ENCODE measurements at regions not wholly inside any gene's neighbourhood (a gene's known extent, or its start where the extent isn't known, plus 50 kb on each side); places are given as distances from the start of the nearest gene placed in this dataset.

DNA sequence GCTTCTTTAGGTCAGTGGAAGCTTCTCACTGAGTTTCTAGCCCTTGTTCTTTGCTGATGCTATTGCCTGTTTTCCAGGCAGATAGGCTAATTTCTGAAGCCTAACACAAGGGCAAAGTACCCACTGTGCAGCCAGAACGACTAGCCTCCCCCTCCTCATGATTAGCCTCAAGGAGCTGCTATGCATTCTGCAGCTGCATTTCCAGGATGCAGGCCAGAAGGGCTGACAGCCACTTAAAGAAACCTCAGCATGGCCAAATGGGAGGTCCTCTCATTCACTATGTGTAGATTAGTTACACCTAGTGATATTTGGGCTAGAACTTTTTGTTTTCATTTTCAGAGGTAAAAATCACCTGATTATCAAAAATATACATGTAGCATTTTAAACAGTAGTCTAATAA is 216.0 kb downstream of the RAD51AP2 start:
- DNase-seq = no peak

DNA sequence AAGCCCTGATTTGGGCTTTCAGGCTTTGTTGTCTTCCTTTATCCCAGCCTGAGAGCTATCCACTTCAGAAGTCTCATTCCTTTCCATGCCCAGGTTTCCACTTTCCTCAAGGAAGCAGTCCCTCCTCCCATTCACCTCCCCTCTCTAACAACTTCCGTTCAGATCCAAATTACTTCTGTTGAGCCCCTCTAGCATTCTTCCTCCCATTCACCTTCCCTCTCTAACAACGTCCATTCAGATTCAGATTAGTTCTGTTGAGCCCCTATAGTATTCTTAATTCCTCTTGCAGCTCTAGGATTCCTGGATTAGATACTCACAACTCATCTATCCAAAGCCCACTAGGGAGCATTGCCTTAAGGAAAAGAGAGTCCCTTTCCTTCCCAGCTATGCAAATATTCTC is 216.8 kb downstream of the RAD51AP2 start:
- DNase-seq = no peak

DNA sequence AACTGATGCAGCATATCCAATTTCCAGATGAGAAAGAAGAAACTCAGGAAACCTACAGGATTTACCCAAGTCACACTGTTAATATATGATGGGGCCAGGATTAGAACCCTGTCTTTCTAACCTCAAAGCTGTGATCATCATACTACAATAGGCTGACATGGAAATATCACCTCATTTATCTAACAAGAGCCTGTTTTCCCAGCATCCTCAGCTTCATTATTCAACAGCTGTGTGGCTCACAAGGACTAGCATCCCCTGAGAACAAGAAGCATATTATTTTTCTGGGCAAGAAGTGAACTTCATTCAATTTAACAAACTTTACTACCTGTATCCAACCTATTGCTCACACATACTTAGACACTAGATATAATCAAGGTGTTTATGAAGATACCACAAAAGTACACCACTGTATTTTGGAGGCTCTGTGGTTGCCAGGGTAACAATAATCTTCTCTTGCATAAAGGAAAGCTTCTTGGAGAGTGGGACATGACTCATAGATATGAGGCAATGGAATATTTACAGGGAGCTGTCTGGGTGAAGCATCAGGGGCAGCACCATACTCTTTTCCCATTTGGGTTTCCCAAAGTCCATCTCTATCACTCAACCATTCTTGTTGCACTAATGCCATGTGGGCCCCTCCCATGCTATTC is 218.2 kb downstream of the RAD51AP2 start:
- no peak for DNase-seq

- DNase-seq = no peak
Observed at GRCh38 chr2:17298453-17298852, 219.8 kb downstream of the RAD51AP2 start.

- DNase-seq = no peak
Observed at GRCh38 chr2:17296686-17297085, 221.6 kb downstream of the RAD51AP2 start.

DNA sequence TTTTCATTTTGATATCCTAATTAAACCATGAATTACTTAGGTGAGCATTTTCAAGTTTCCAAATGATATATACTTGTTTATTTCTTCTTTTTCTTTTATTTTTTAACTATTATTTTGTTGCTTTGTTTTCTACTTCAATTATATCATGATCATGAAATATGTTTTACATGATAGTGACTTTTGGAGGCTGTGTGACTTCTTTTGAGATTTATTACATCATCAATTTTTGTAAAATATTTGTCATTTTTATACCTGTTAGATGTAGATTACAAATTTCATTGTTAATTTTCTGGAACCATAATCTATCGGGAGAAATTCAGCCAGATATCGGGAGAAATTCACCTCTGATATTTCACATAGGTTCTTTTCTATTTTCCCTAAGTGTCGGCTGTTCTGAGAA is 228.6 kb downstream of the RAD51AP2 start:
- no peak for DNase-seq

DNA sequence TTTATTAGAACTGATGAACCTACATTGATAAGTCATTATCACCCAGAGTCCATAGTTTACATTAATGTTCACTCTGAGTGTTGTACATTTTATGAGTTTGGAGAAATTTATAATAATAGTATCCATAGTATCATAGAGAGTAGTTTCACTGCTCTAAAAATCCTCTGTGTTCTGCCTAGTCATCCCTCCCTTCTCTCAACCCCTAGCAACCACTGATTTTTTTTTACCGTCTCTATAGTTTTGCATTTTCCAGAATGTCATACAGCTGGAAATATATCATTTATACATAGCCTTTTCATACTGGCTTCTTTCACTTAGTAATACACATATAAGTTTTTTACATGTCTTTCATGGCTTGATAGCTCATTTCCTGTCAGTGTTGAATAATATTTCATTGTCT is 231.1 kb downstream of the RAD51AP2 start:
- no peak for DNase-seq

DNA sequence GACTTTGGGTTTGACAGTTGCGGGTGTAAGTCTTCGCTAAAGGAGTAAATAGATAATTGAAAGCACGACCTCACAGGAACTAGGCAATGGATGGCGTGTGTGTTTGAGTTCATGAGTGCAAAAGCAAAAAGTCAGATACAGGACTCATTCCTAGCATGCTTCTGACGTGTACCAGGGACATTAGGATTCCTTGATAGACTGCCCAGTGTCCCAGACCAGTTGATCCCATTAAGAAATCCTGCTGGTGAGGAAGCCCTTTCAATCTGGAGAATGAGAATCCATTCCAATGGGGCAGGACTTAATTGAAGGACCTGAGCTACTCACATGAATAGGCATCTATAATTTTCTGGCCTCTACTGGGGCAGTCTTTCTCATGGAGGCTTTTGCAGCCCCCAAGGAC is 235.4 kb downstream of the RAD51AP2 start:
- DNase-seq = no peak

DNA sequence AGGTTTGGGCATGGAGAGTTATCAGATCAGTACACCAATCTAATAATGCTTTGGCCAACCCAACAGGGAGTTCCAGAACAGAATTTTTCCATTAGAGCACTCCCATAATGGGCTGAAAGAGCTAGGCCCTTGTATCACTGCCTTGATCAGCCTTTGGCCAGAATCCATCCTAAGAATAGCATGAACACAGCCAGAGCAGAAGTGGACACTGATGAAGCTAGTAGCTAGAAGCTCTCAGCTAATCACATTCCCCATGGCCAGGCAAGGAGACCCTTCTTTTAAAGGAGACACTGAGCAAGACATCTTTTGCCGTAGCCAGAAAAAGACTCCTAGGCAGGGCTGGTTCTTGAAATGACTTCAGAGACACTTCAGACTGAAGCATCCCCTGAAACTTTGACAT is 236.0 kb downstream of the RAD51AP2 start:
- no peak for DNase-seq

- DNase-seq = no peak
Observed at GRCh38 chr2:17276220-17276619, 242.0 kb downstream of the RAD51AP2 start.

GRCh38 chr2:17272652-17273525 is 245.4 kb downstream of the RAD51AP2 start:
- no peak for DNase-seq

DNA sequence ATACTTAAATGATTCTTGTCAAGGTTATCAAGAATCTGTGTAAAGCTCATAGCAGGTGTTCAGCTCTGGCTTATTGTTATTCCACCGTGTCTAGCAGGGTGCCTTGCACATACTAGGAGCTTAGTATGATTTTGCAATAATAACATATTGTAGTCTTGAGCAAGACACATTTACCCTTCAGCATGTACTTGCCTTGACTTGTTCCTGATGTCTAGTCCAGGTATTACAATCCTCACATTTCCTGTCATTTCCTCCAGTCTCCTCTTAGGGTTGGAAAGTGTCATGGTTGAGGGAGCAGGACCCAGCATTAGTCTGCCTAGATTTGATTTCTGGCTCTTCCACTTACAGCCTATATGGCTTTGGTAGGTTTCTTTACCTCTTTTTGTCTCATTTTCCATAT is 246.1 kb downstream of the RAD51AP2 start:
- DNase-seq = no peak

DNA sequence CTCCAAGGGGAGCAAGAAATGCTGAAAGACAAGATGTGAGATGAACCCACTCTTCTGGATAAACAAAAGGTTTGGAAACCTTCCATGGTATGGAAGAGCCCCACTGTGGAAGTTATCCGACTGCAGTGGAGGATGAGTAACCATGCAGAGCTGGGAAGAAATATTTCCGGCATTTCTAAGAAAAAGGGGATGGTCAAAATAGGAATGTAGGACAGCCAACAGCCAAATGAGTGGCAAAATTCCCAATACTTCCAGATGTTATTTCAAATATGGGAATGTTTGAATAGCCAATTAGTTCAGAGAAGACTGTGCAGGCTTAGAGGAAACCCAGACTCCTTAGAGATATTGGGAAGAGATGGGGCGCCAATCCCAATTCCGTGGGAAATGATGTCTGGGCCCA is 246.8 kb downstream of the RAD51AP2 start:
- no peak for DNase-seq

DNA sequence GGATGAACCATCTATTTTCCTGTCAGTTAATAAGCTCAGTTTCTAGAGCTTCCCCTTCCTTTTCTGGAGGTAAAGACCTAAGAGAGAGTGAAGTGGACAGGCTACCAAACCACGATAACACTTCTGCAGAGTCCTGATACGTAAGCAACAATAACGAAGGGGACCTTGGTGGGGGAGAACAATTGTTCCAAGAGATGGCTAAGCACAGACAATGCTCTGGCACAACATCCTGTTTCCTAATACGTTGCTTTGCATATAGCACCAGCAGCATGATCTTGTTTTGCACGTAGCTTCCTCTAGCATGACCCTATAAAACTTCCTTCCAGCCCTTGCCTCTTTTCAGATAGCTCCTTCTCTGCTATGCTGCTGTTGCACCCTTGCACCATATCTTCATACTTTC is 247.3 kb downstream of the RAD51AP2 start:
- peak; percentile 61 for DNase-seq

- no peak for DNase-seq
Observed at GRCh38 chr2:17263570-17263968, 254.7 kb downstream of the RAD51AP2 start.

- no peak for DNase-seq
Observed at GRCh38 chr2:17262854-17263569, 255.2 kb downstream of the RAD51AP2 start.

GRCh38 chr2:17259613-17260012 is 258.6 kb downstream of the RAD51AP2 start:
- no peak for DNase-seq

- no peak for DNase-seq
Observed at GRCh38 chr2:17258861-17259260, 259.4 kb downstream of the RAD51AP2 start.

DNA sequence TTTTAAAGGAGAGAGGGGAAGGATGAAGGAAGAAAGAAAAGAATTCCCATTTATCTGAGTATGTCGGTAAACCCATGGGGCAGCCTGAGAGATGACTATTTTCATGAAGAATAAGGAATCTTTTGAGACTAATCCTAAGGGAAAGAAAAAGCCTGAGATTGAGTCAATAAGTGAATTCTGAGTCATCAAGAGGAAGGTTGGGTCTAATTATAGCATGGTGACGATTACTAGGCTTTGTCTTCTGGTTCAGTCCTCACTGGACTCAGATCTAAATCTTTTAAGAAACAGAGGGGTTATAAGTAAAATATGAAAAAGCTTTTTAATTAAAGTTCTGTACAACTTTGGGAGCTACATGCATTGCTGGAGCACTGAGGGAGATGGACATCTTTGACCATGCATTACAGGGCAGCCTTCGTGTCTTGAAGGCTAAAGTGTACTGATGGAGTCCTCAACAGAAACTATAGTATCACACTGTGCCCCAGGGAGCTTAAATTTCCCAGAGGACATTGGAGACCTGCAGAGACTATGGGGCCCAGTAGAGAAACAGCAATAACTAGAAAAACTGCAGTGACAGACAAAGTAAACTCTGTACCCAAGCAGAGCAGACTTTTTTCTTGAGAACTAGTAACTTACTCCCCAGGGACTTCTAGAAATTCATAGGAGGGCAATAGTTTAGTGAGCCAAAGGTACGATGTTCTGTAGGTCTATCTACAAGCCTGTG is 260.9 kb downstream of the RAD51AP2 start:
- no peak for DNase-seq

GRCh38 chr2:17255071-17255470 is 263.2 kb downstream of the RAD51AP2 start:
- no peak for DNase-seq

DNA sequence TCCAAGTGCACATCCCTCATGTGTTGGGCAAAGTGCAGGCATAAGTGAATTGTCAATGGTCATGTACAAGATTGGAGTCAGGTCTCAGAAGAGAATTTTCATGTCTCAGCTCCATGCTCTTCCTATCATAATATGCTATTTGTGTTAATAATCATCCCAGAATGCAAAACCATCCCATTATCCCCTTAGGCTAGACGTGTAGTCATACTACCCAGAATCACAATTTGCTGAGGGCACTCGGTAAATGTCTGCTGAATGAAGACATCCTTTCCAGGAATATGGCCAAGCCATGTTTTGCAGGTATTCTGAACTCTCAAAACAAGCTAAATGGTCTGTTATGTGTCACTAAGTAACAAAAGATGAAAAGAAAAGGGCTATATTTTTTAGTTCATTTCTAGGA is 263.8 kb downstream of the RAD51AP2 start:
- DNase-seq = no peak

DNA sequence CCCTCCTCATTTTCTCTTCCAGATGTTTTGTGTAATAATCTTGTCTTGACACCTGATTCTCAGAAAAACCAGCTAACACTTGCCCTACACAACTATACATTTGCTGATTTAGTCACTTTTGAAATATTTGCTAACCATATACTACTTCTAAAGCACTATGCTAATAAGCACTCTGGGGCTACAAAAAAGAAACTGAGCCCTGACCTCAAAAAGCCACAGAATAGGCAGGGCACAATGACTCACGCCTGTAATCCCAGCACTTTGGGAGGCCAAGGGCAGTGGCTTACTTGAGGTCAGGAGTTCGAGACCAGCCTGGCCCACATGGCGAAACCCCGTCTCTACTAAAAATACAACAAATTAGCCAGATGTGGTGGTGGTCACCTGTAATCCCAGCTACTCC is 266.0 kb downstream of the RAD51AP2 start:
- no peak for DNase-seq

DNA sequence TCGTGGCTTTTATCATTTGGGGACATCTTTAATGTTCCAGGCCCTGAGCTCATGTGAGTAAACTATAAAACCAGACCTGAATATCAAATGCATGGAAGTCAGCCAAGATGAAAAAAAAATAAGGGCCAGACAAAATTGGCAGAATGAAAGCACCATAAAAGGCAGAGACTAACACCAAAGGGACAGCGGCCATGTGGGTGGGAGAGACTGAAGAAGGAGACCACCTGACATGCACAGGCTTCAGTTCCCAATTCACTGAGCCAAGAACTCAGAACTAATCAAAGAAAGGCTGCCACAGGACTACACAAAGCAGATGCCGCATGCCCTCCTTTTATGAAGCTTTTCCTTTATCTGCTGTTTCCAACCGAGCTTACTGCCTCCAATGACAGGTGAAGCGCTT is 267.1 kb downstream of the RAD51AP2 start:
- DNase-seq = no peak

Measured in hematopoietic multipotent progenitor cell treated with erythropoietin and hydrocortisone succinate and interleukin-3 and kit ligand, for 4 days (in vitro differentiated cells).